Lung microvascular endothelial cell (primary cell): ENCODE measurements at regions not wholly inside any gene's neighbourhood (a gene's known extent, or its start where the extent isn't known, plus 50 kb on each side); places are given as distances from the start of the nearest gene placed in this dataset.
"Not testable (repeated sequence)": the region's sequence is repeated elsewhere in the genome, so short reads cannot be mapped to it uniquely, and the experiment has no call there.

Experiments
- DNase-seq, 2 donors: peaks; one replicate each; pipeline versions ENCODE4 v3.0.0 to v3.0.0-alpha.2; 2010; ENCODE audit warnings: low read depth in 2 of 2

DNA sequence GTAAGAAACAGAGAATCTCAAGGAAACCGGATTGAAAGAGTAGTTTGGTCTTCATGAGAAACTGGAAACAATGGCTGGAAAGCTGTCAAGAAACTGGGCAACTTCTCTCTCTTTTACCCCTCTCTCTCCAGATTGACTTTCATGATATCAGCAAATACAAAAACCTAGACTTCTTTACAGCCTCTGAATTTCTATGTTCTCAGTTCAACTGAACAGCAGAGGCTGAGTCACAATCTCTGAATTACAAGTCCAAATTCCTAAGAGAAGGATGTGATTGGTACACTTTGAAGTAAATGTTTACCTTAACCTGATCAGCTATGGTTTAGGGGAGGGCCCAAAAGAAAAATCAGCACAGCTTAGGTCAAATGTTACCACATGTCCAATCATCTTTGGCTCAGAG is 974.9 kb downstream of the RPA4 start:
- DNase-seq = peak in 1 of 2 donors; percentile 29

DNA sequence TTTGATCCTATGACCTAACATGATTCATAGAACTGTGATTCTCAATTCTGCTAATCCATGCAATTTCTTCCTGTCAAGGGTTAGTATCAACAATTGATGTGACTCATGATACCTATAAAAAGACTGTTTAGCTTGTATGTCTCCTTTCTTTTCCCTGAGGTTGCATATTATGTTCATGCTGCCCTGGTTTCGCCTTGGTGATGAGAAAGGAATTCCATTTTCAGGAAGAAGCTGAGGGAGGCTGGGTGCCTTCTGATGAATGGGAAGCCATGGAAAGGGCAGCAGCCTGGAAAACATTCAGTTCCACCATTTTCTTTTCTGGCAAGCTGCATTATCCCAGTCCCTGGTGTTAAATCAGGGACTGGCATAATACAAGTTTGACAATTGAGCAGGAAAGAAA is 976.5 kb downstream of the RPA4 start:
- DNase-seq = peak in 1 of 2 donors; percentile 48

DNA sequence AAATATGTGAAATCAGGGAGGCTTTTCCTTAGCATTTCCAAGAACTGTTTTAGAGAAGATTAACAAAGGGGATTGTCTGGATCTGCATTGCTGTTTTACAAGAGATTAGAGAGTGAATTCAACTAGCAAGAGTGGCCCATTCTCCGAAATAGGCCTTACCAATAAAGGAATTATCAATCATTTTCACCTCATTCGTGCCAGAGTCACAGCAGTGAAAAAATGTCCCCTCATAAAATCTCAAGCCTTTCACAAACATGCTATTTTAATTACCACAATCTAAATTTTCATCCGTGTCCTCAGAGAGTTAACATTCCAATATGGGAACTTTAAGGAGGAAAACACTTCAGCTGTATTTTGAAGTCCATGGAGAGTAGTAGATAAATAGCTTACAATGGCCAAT is 979.6 kb downstream of the RPA4 start:
- no peak for DNase-seq

DNA sequence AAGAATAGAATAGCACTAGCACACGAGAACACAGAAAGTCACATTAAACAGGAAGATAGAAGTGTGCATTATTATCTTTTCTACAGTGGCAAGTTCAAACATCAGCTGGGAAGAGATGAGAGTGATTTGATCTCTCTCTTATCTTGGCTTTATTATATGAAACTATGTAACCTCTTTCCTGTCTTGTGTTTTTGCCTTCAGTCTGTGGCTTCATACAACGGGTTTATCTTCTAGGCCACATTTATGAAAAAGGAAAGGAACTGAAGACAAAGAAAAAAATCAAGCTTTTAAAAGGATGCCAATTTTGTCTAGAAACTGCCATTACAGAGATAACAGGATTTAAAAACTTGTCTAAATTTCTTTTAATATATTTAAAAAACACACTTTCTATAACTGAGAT is 983.6 kb downstream of the RPA4 start:
- no peak for DNase-seq

DNA sequence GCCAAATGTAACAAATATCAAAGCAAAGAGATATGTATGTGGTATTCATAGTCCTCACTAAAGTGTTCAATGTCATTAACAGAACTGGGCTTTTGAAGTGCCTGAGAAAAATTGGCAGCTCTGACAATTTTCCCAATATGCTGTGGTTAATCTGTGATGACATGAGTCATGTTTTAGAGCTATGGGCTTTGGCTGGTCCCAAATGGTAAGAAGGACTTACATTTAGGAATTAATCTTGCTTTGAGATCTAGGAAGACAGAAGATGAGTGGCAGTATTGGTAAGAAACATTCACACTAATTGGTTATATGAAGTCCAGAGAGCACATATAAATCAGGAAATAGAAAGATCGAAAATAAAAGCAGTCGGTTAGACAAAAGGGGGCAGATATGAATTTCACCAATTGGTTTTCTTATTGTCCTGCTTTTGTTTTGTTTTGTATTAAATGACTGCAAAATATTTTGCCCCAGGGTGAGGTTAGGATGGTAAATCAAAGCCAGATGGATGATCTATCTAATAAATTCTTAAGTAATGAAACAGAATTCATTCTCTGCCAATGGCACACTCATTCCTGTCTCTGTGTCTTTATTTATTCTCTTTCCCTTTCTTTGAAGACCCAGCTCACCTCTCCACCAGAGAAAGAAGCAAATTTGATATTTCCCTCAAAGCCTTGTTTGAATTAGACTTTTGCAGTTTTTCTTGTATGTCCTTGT is 993.1 kb downstream of the RPA4 start:
- DNase-seq = no peak

DNA sequence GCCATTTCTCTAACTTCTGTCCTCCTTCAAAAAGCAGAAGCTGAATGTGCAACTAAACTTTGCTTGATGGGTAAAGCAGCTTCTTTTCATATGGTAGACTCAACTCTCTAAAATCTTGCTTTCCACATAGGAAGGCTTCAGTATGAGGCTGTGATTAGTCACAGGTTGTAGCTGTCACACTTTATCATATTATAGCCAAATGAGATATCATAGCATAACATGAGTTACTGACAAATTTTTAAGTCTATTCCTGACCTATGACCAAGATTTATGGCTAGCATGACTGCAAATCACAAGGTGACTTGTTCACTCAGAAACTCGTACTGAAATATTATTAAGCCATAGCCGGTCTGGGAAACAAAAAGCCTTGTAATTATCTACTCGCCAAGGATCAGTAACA is 998.6 kb downstream of the RPA4 start:
- no peak for DNase-seq

DNA sequence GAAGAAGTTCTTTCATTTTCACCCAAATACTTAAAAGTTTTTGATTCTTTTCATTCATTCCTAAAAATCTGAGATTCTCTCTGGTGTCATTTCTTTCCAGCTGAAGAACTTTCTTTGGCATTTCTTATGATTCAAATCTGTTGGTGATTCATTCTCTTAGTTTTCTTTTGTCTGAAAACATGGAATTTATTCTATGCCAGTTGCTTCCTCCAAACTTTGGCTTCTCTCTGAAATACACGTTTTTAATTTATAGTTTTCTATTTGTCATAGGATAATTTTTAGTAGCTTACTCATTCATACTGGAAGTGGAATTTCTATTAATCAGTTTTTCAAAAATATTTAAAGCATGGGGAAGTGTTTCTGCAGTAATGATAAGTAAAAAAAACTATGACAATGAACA is 1012.0 kb downstream of the RPA4 start:
- DNase-seq = no peak

DNA sequence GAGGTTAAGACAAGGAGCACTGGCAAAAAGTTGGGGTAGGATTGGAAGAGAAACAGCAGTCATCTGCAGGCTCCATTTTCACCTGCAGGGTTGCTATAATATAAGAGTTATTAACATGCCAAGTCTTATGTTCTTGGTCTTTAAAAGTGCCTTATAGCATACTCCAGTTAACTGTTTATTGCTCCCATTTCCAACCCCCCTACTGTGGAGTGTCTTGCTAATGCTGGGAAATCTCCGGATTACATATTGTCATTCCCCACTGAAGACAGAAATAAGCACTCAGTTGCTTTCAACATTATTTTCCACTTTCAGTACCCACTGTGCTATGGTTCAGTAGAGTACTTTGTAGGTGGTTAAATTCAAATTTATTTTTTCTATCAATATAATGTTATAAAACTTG is 1014.3 kb downstream of the RPA4 start:
- DNase-seq = no peak

DNA sequence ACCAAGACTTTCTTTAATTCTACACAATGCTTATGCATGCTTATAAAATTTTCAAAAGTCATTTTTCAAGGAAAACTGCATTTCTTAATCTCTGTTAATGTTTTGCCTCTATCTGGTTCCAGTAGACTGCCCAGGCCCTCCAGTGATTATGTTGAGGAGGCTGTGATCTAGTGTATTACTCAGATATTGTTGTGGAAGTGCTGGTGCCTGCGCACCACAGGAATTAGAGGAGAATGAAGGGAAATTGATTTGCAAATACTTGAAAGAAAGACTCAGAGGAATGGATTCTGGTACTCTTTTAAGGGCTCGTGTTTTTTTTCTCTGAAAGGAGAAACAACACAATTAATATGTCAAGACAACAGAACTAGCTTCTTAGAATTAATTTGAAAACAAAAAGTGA is 1015.1 kb downstream of the RPA4 start:
- DNase-seq = peak in 1 of 2 donors; percentile 13

DNA sequence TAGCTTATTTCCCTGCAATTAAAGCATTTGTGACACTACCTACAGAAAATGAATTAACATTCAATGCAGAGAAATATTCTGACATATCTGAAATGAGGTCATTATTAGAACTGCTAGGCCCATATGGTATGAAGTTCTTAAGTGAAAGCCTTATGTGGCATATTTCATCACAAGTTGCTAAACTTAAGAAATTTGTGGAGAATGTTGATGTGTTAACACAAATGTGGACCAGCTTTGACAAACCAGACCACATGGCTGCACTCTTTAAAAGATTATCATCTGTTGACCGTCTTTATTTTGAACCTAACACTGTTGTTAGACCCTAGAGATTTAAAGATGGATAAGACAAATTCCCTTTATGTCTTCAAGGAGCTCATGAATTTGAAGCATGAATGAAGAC is 1024.1 kb downstream of the RPA4 start:
- DNase-seq = no peak

DNA sequence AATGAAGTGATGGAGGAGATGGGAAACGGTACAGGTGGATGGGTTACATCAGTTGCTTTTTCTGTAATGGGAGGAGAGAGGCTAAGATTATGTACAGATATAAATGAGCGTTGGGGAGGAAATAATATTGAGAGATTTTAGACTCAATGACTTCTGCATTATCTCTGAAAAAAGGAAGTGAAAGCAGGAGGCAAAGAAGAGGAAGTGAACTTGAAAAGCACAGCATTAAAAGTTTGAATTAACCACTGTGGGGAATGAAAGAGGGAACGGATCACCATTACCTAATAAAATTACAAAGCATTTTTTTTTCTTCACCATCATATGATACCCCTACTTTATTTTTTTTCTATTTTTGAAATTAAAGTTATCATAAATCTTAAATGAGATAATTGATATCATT is 1025.5 kb downstream of the RPA4 start:
- DNase-seq = no peak

DNA sequence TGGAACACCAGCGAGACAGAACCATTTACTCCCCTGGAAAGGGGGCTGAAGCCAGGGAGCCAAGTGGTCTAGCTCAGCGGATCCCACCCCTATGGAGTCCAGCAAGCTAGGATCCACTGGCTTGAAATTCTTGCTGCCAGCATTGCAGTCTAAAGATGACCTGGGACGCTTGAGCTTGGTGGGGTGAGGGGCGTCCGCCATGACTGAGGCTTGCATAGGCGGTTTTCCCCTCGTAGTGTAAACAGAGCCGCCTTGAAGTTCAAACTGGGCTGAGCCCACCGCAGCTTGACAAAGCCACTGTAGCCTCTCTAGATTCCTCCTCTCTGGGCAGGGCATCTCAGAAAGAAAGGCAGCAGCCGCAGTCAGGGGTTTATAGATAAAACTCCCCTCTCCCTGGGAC is 1031.7 kb downstream of the RPA4 start:
- DNase-seq = not testable (repeated sequence)

DNA sequence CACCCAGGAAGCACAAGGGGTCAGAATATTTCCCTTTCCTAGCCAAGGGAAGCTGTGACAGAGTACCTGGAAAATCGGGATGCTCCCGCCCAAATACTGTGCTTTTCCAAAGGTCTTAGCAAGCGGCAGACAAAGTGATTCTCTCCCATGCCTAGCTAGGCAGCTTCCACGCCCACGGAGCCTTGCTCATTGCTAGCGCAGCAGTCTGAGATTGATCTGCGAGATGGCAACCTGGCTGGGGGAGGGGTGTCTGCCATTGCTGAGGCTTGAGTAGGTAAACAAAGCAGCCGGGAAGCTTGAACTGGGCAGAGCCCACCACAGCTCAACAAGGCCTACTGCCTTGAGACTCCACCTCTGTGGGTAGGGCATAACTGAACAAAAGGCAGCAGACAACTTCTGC is 1037.5 kb downstream of the RPA4 start:
- DNase-seq = not testable (repeated sequence)

DNA sequence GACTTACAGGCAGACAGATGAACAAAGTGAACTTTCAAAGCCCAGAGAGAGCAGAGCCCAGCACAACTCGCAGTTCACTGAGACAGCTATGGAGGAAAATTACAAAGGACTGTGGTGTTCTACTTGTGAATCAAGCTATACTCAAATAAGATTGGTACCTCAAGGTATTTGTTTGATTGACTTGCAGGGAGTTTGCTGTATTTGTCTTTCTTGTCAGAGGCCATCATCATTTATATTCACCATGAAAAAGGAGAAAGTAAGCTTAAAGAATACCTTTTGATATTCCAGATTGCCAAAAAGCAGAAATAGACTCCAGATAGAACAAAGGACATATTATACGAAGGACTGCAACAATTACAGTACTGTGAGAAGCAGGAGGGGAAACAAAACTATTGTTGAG is 1047.9 kb downstream of the RPA4 start:
- DNase-seq = no peak

DNA sequence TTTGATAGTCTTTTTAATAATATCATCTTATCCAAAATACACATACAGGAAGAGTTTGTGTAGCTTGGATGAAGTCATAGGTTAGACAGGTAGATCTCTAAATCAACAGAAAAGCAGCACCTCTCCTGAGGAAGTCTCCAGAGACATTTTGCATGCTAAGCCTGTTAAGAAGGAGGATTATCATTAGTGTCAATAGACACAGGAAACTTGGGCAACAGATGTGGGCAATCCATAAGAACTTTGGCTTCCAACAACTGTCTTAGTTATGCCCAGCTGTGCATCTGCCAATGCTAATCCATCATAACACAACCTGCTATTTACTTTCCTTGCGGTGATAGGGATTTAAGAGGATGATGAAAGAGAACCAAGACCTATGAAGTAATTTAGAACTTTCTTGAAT is 1052.6 kb downstream of the RPA4 start:
- no peak for DNase-seq

DNA sequence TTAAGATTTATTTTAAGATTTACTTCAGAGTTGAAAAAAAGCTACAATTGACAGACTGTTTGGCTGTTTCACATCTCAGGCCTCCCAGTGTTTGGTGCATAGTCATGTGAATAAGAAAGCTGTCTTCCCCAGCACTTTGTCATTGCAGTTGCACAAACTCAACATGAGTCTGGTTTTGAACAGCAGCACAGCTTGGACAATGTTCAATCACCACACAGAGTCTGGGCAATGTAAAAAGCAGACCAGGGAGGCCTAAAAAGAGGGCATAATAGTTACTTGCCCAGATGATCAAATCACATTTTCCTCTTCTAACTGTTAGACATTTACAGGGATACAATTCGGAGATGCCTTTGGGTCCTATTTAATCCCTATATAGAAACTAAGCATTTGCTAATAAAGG is 1055.0 kb downstream of the RPA4 start:
- no peak for DNase-seq

DNA sequence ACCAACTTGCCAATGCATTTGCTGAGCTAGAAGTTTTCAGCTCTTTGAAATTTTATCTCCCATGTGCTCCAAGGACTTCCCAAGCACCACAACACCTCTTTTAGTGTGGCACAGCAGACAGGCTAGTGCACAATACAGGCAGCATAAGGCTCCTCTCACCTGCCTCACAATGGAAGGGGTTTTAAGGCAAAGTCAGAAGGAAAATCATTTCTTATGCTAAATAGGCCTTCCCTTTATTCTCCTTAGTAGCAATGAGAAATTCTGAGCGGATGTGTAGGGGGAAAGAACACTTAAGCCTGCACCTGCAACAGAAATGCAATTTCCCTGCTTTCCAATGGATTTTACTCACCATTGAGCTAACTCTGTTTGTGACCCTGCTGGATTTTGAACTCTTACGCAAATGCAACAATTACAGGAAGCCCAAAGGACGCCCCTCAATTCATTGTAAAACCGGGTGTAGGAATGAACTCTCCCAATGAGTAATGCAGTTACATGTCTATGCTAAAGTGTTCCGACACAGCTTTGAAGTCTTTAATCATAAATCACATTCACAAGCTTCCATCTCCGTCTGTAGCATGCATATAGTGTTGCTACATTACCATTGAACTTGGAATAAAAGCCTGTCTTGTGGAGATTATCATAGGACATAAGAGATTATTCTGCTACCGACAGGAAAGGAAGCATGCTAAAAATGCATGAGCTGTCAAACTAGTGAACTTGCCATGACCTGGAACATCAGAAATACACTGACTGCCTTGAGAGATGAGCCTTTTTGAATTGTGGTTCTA is 1084.9 kb downstream of the RPA4 start:
- no peak for DNase-seq

DNA sequence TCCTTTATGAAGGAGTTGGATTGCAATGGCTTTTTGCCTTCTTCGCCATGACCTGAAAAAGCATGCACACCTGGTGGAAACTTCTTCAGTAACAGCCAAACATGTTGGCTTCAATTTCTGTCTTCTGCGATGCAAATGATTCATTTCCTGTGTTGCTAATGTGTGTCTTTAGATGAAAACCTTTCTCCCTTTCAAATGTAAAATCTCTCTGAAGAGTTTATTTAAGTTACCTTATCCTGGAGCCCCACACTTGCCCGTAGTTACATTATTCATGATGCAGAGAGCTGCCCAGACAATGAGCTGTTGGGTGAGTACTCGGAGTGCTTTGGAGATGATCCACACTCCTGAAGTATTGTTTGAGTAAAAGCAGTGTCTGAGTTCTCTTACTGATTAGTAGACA is 1100.9 kb downstream of the RPA4 start:
- DNase-seq = no peak

DNA sequence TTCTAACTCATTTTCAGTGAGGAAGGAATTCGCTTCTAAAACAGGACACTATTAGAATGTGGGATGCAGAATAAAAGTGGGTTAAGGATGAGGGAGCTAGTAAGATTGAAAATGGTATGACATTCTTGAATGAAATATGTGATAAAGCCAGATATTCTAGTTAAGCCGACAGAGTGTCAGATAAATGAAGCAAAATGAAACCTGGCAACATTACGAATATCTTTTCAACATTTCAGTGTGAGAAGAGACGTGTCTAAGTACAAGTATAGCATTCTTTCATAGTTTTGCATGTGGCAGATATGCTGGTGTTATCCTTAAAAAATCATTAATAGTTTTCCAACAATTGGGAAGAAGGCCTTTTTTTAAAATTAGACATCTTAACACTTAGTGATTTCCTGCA is 1101.4 kb downstream of the RPA4 start:
- DNase-seq = no peak

DNA sequence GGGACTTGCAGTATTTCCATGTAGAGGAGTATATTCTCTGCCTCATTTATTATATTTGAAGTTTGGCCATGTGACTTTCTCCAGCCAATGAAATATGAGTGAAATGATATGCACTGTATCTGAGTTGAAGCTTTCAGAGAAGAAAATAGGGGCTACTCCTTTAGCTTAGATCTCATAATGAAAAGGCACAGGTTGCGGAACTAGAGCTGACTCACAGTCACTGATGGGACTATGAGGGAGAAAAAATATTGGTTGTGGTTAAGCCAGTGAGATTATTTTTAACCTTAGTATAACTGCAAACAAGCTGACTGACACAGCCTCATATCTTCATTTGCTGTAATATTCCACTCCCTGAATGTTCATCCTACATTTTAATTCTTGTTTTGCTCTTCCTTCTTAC is 1104.3 kb downstream of the RPA4 start:
- no peak for DNase-seq

DNA sequence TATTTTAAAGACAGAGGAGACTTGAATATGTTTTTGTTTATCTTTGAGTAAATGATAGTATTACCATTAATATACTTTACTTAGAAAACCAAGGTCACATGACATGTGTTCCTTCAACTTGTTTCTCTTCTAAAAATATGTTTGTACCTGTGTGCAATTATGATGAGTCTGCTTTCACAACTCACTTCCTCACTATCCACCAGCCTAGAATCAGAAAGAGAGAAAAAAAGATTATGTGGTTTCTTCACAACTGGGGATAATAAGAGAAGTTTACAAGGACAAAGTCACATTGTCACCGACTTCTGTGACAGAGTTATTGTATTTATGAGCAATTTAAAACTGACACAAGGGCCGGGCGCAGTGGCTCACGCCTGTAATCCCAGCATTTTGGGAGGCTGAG is 1112.1 kb downstream of the RPA4 start:
- no peak for DNase-seq

DNA sequence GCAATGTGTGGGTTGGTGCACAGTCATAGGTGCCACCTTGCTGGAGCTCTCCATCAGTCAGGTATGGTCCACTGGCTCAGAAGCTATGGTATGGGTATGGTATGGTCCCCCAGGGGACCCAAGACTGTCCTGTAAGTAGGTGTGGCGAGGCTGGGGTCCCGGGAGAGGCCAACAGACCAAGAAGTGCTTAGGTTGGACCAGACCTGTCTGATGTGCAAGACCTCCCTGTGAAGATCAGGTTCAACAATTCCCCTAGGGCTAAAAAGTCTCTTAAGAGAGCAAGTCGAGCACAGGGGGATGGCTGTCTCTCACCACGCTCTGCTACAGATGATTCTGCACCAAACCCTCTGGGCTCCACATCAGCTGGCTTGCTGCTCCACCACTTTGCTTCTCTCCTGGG is 1145.0 kb downstream of the RPA4 start:
- no peak for DNase-seq

DNA sequence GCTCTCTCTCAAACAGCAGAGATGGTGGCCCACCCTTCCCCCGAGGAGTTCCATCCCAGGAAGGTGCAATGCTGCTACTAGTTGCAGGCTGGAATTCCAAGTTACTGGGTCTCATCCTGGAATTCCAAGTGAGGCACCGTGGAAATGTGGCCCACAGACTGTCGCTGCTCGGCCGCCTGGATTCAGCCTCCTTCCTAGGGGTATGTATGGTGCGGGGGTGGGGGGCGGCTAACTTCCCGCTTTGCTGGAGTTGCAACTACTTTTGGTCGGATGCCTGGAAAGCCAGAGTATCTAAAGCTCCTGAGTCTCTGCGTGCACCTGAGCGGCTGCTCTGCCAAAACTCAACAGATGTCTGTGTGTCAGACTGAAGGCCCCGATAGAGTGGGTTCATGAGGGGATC is 1146.2 kb downstream of the RPA4 start:
- no peak for DNase-seq
